ENCODE measurements at regions not wholly inside any gene's neighbourhood (a gene's known extent, or its start where the extent isn't known, plus 50 kb on each side); places are given as distances from the start of the nearest gene placed in this dataset.
"Not testable (repeated sequence)": the region's sequence is repeated elsewhere in the genome, so short reads cannot be mapped to it uniquely, and the experiment has no call there.

DNA sequence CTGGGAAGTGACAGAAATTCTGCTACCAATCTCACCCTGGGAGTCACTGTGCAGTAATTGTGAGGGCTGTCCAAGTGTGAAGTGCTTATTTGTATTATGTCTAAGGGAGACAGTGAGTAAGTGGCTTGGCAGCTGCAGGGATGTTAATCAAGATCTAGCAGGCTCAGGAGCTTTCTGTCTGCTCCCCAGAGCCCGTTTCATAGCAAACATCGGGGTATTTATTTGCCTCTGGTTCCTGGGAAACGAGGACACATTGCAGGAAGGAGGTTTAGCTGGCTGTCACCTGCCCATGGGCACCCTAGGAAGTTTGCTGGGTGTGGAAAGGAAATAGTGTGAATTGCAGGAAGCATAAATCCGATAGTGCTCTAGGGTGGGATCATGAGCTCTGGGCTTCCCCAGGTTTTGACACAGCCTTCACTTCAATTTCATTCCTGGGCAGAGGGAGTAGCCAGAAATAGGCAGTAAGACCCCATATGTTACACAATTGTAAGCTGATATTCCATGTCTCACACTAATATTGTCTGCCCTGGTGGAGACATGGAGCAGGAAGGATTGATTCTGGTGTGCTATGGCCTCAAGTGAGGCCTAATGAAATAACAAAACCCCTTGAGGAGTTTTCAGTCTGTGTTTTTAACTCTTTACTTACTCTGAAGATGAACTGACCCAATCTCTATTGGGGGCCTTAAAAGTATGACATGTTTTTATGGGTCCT lies 74.1 kb upstream of the MITF start:
- H3K4me1 Mint-ChIP-seq (ENCODE audit: unreplicated experiment), result peaks cover 30% of the 10 kb centered on the region
- H3K36me3 Mint-ChIP-seq (ENCODE audit: unreplicated experiment), result no peaks in the 10 kb centered on the region
- no peak for TF ChIP-seq CTCF (IDR thresholded peaks at IDR 0.05)
- no peaks in the 10 kb centered on the region for H3K27me3 Mint-ChIP-seq (ENCODE audit: unreplicated experiment)
- H3K4me3 Mint-ChIP-seq (ENCODE audit: unreplicated experiment), result no peak overlapping the region
- DNase-seq (ENCODE audit: extremely low spot score, unreplicated experiment), result no peak
- H3K9me3 Mint-ChIP-seq (ENCODE audit: unreplicated experiment), result no peaks in the 10 kb centered on the region
- peak overlapping the region; percentile 19 for H3K27ac Mint-ChIP-seq (ENCODE audit: unreplicated experiment)

DNA sequence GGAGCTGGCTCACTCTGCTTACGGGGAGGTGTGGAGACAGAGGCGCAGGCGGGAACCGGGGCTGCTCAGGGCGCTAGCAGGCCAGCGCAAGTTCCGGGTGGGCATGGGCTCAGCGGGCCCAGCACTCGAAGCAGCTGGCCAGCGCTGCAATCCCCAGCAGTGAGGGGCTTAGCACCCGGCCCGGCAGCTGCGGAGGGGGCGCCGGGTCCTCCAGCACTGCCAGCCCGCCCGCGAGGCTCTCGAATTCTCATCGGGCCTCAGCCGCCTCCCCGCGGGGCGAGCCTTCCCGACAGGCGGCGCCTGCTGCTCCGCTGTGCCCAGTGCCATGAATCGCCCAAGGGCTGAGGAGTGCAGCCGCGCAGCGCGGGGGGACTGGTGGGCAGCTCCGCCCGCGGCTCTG lies 78.6 kb upstream of the MITF start:
- H3K9me3 Mint-ChIP-seq (ENCODE audit: unreplicated experiment), result peaks cover 5% of the 10 kb centered on the region
- DNase-seq (ENCODE audit: extremely low spot score, unreplicated experiment), result no peak
- peaks cover 3% of the 10 kb centered on the region for H3K27me3 Mint-ChIP-seq (ENCODE audit: unreplicated experiment)
- no peak overlapping the region for H3K4me3 Mint-ChIP-seq (ENCODE audit: unreplicated experiment)
- TF ChIP-seq CTCF (IDR thresholded peaks at IDR 0.05), result no peak
- peaks cover 15% of the 10 kb centered on the region for H3K4me1 Mint-ChIP-seq (ENCODE audit: unreplicated experiment)
- no peak overlapping the region for H3K27ac Mint-ChIP-seq (ENCODE audit: unreplicated experiment)
- no peaks in the 10 kb centered on the region for H3K36me3 Mint-ChIP-seq (ENCODE audit: unreplicated experiment)

DNA sequence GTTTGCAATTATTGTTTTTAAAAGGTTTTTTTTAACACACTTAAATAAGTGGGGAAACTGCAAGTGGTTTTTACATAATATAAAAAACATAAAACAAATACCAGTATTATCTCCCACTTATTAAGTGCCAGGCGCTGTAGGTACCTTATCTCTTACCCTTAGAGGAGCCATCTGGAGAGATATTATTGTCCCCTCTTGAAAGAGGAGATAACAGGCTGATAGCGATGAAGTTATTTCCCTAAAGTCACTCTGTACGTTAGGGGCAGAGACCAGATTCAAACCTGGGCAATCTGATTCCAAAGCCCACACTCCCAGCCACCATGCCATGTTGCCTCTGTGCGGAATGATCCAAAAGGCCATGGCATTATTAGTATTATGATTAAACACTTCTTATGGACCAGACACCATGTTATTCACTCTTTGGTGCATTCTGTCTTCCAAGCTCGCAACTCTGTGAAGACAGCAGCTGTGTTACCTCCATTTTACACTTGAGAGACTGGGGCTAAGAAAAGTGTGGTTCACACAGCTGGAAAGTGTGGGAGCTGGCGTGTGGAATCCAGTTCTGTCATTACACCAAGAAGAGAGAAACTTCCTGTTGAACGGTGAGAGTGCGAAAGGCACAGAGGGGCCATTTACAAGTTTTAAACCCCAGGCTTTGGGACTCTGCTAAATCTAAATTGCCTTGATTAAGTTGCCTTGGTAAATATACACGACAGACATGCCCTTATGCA lies 79.9 kb upstream of the MITF start:
- Mint-ChIP-seq H3K4me1 (ENCODE audit: unreplicated experiment) (peaks cover 3% of the 10 kb centered on the region), H3K4me3 (ENCODE audit: unreplicated experiment) (no peak overlapping the region), H3K27me3 (ENCODE audit: unreplicated experiment) (peaks cover 3% of the 10 kb centered on the region), H3K9me3 (ENCODE audit: unreplicated experiment) (peaks cover 5% of the 10 kb centered on the region), H3K27ac (ENCODE audit: unreplicated experiment) (no peak overlapping the region), H3K36me3 (ENCODE audit: unreplicated experiment) (no peaks in the 10 kb centered on the region)
- DNase-seq (ENCODE audit: extremely low spot score, unreplicated experiment), result no peak
- TF ChIP-seq CTCF (IDR thresholded peaks at IDR 0.05), result no peak

DNA sequence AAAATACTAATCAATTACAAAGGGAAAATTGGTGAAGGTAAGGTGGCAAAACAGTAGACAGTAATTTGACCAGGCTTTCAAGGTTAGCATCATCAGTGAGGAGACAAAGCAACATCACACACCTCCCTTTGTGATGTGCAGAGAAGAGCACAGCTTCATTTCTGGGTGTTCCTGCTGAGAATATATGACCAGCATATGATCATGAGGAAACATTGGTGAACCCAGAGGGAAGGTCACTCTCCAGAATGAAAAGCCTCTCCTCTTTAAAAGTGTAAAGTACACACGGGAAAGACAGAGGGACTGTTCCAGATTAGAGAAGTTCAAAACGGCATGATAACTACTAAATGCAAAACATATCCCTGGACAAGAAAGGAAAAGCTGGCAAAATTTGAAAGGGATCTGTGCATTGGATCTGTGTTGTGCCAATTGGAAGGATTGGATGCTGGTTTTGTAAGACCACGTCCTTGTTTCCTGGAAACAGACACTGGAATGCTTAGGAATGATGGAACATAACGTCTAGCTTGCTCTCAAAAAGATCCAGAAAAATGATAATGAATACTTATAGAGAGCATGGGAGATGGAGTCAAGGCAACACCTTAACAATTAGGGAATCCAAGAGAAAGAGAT lies 80.6 kb upstream of the MITF start:
- no peak for TF ChIP-seq CTCF (IDR thresholded peaks at IDR 0.05)
- Mint-ChIP-seq H3K9me3 (ENCODE audit: unreplicated experiment) (peaks cover 5% of the 10 kb centered on the region), H3K27me3 (ENCODE audit: unreplicated experiment) (peaks cover 3% of the 10 kb centered on the region), H3K4me3 (ENCODE audit: unreplicated experiment) (no peak overlapping the region), H3K27ac (ENCODE audit: unreplicated experiment) (no peak overlapping the region), H3K4me1 (ENCODE audit: unreplicated experiment) (no peaks in the 10 kb centered on the region), H3K36me3 (ENCODE audit: unreplicated experiment) (no peaks in the 10 kb centered on the region)
- DNase-seq (ENCODE audit: extremely low spot score, unreplicated experiment), result no peak

DNA sequence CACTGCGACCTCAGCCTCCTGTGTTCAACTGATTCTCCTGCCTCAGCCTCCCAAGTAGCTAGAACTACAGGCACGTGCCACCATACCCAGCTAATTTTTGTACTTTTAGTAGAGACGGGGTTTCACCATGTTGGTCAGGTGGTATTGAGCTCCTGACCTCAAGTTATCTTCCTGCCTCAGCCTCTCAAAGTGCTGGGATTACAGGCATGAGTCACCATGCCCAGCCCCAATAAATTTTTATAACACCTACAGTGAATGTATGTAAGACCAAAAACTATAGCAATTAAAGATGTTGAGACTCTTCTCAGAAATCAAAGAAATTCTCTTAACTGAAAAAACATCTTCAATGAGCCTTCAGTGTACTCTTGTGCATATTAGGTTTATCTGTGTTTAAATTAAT lies 82.2 kb upstream of the MITF start:
- not testable (repeated sequence) for H3K36me3 Mint-ChIP-seq (ENCODE audit: unreplicated experiment); H3K27me3 Mint-ChIP-seq (ENCODE audit: unreplicated experiment); DNase-seq (ENCODE audit: extremely low spot score, unreplicated experiment); H3K4me1 Mint-ChIP-seq (ENCODE audit: unreplicated experiment); H3K9me3 Mint-ChIP-seq (ENCODE audit: unreplicated experiment); H3K27ac Mint-ChIP-seq (ENCODE audit: unreplicated experiment); H3K4me3 Mint-ChIP-seq (ENCODE audit: unreplicated experiment)

Measured in osteocyte (in vitro differentiated cells).